H1 (cell line): ENCODE measurements at regions not wholly inside any gene's neighbourhood (a gene's known extent, or its start where the extent isn't known, plus 50 kb on each side); places are given as distances from the start of the nearest gene placed in this dataset.

ENCODE experiments used
- CTCF ChIA-PET: fragments of 300-600 bp; sonication (Branson Sonifier 250); formaldehyde crosslinking; loops from one replicate; lab custom pipeline; 2021; ENCODE audit not compliant: partially characterized antibody; lab: Charles Lee
- POLR2A ChIA-PET: fragments of 300-600 bp; sonication (Branson Sonifier 250); formaldehyde crosslinking; loops from one replicate; lab custom pipeline; 2021; ENCODE audit warnings: inconsistent platforms; ENCODE audit not compliant: partially characterized antibody; lab: Charles Lee
- DNase-seq, 2 experiments: peaks; one replicate each; pipeline versions ENCODE4 v3.0.0 to v3.0.0-alpha.2; 2010 to 2022; ENCODE audit warnings: low spot score in 2 of 2, low read depth in 1 of 2, mixed read lengths in 1 of 2
- FAIRE-seq: peaks from 2 replicates; lab custom pipeline; 2011; peaks lifted over from hg19 to GRCh38; lab: Jason Lieb, UNC
- H2AFZ ChIP-seq: 2 replicates; pipeline ENCODE4 v1.8.1; 2012; ENCODE audit warnings: low read length, inconsistent platforms
- H2AK5ac ChIP-seq: 2 replicates; pipeline ENCODE4 v1.6.1; 2013; ENCODE audit warnings: low read depth, low read length
- H2BK120ac ChIP-seq: replicated peaks from 2 replicates; pipeline ENCODE3; 2013; ENCODE audit warnings: low read depth, low read length, inconsistent platforms
- H2BK12ac ChIP-seq: 2 replicates; pipeline ENCODE4 v1.6.1; 2013; ENCODE audit warnings: low read depth, low read length
- H2BK15ac ChIP-seq: 2 replicates; pipeline ENCODE4 v1.6.1; 2013; ENCODE audit warnings: low read length
- H2BK20ac ChIP-seq: 2 replicates; pipeline ENCODE4 v1.6.1; 2013; ENCODE audit warnings: low read length
- H2BK5ac ChIP-seq: 2 replicates; pipeline ENCODE4 v1.6.1; 2013; ENCODE audit warnings: low read depth, low read length
- H3K14ac ChIP-seq: 2 replicates; pipeline ENCODE4 v1.6.1; 2013; ENCODE audit warnings: inconsistent platforms; ENCODE audit not compliant: insufficient read length
- H3K18ac ChIP-seq: 2 replicates; pipeline ENCODE4 v1.6.1; 2013; ENCODE audit warnings: low read length; ENCODE audit errors: extremely low read depth
- H3K23ac ChIP-seq: 2 replicates; pipeline ENCODE4 v1.6.1; 2013; ENCODE audit warnings: inconsistent platforms; ENCODE audit not compliant: insufficient read length
- H3K23me2 ChIP-seq: 2 replicates; pipeline ENCODE4 v1.6.1; 2013; ENCODE audit warnings: low read depth, low read length
- H3K27ac ChIP-seq: 2 replicates; pipeline ENCODE4 v1.6.1; 2011; ENCODE audit warnings: low read depth, low read length, inconsistent platforms
- H3K27me3 ChIP-seq, 4 experiments: replicated peaks in 1 of 4; 1 replicate in 1 of 4; 2 replicates in 3 of 4; pipeline versions ENCODE4 v1.6.1 to v1.8.1; 2011 to 2013; ENCODE audit warnings: low read length in 3 of 4, mild to moderate bottlenecking in 3 of 4, inconsistent platforms in 2 of 4, mixed read lengths in 2 of 4, moderate library complexity in 1 of 4; ENCODE audit not compliant: control insufficient read depth in 3 of 4, insufficient read depth in 3 of 4; ENCODE audit errors: extremely low read depth in 1 of 4
- H3K36me3 ChIP-seq, 4 experiments: 2 replicates each; pipeline versions ENCODE4 v1.6.1 to v1.8.1; 2011 to 2013; ENCODE audit warnings: mild to moderate bottlenecking in 4 of 4, low read length in 3 of 4, moderate library complexity in 2 of 4, control low read depth in 1 of 4, inconsistent platforms in 1 of 4; ENCODE audit not compliant: insufficient read depth in 4 of 4, control insufficient read depth in 2 of 4
- H3K4ac ChIP-seq: replicated peaks from 2 replicates; pipeline ENCODE3; 2013; ENCODE audit warnings: low read length, low read depth, mixed read lengths, inconsistent platforms; ENCODE audit not compliant: insufficient read length
- H3K4me1 ChIP-seq, 4 experiments: replicated peaks in 1 of 4; 1 replicate in 1 of 4; 2 replicates in 3 of 4; pipeline versions ENCODE4 v1.6.1 to v1.8.1; 2011 to 2013; ENCODE audit warnings: low read length in 3 of 4, inconsistent platforms in 2 of 4, mixed read lengths in 1 of 4; ENCODE audit not compliant: insufficient read depth in 4 of 4, control insufficient read depth in 3 of 4
- H3K4me2 ChIP-seq, 2 experiments: 2 replicates each; pipeline versions ENCODE4 v1.6.1 to v1.8.1; 2011 to 2013; ENCODE audit warnings: low read depth in 2 of 2, low read length in 2 of 2, control low read depth in 1 of 2, inconsistent platforms in 1 of 2, mild to moderate bottlenecking in 1 of 2; ENCODE audit not compliant: insufficient read depth in 1 of 2
- H3K4me3 ChIP-seq, 4 experiments: fragments of 200-600, 300-600 bp in 1 of 4; sonication (generic), shearing (Covaris generic), sonication (Bioruptor Twin) in 1 of 4; 2 replicates each; pipeline versions ENCODE4 v1.5.1 to v1.8.1; 2011 to 2016; ENCODE audit warnings: low read length in 4 of 4, low read depth in 3 of 4, control low read depth in 2 of 4, inconsistent platforms in 2 of 4, mild to moderate bottlenecking in 2 of 4, mixed read lengths in 1 of 4, moderate library complexity in 1 of 4; ENCODE audit not compliant: insufficient read depth in 2 of 4; ENCODE audit errors: extremely low read depth in 1 of 4
- H3K56ac ChIP-seq: replicated peaks from 2 replicates; pipeline ENCODE3; 2013; ENCODE audit warnings: low read depth, mild to moderate bottlenecking, mixed read lengths, low read length, inconsistent platforms; ENCODE audit not compliant: insufficient read length
- H3K79me1 ChIP-seq: 2 replicates; pipeline ENCODE4 v1.6.1; 2013; ENCODE audit warnings: low read depth, low read length, control low read depth
- H3K79me2 ChIP-seq, 2 experiments: 2 replicates each; pipeline versions ENCODE4 v1.6.1 to v1.8.1; 2012 to 2013; ENCODE audit warnings: low read length in 2 of 2, mild to moderate bottlenecking in 2 of 2, inconsistent platforms in 1 of 2; ENCODE audit not compliant: insufficient read depth in 2 of 2, control insufficient read depth in 1 of 2
- H3K9ac ChIP-seq, 4 experiments: replicated peaks in 1 of 4; 1 replicate in 1 of 4; 2 replicates in 3 of 4; pipeline versions ENCODE4 v1.6.1 to v1.8.1; 2011 to 2013; ENCODE audit warnings: low read depth in 3 of 4, low read length in 3 of 4, control low read depth in 2 of 4, mild to moderate bottlenecking in 2 of 4, moderate library complexity in 2 of 4, inconsistent platforms in 1 of 4; ENCODE audit errors: extremely low read depth in 1 of 4
- H3K9me3 ChIP-seq, 2 experiments: 2 replicates each; pipeline versions ENCODE4 v1.6.1 to v1.8.1; 2012 to 2013; ENCODE audit warnings: mild to moderate bottlenecking in 2 of 2, moderate library complexity in 2 of 2, control low read depth in 1 of 2, inconsistent platforms in 1 of 2, low read depth in 1 of 2, low read length in 1 of 2, mixed read lengths in 1 of 2; ENCODE audit not compliant: insufficient read depth in 2 of 2
- H4K20me1 ChIP-seq, 2 experiments: replicated peaks in 1 of 2; 2 replicates each; pipeline versions ENCODE3 to v1.8.1; 2011 to 2013; ENCODE audit warnings: inconsistent platforms in 2 of 2, low read length in 2 of 2, mild to moderate bottlenecking in 1 of 2; ENCODE audit not compliant: insufficient read depth in 2 of 2, control insufficient read depth in 1 of 2
- H4K5ac ChIP-seq: 2 replicates; pipeline ENCODE4 v1.6.1; 2013; ENCODE audit warnings: low read length, low read depth, mixed read lengths, inconsistent platforms; ENCODE audit not compliant: insufficient read length
- H4K8ac ChIP-seq: 2 replicates; pipeline ENCODE4 v1.8.0; 2013; ENCODE audit warnings: mild to moderate bottlenecking, moderate library complexity, low read length, inconsistent platforms; ENCODE audit not compliant: insufficient read depth; ENCODE audit errors: extremely low read depth
- H4K91ac ChIP-seq: replicated peaks from 2 replicates; pipeline ENCODE3; 2013; ENCODE audit warnings: low read length, mixed read lengths, inconsistent platforms; ENCODE audit not compliant: insufficient read length
- BRCA1 ChIP-seq: IDR thresholded peaks from 2 replicates; pipeline ENCODE4 v1.6.1; 2012; ENCODE audit warnings: low read depth, low read length, improper control_type of control experiment
- CBX8 ChIP-seq: fragments of 300-800, 300-1000 bp; sonication (generic); IDR thresholded peaks from 2 replicates; pipeline ENCODE4 v1.7.1; 2016; ENCODE audit warnings: low read depth, low read length, borderline replicate concordance
- EP300 ChIP-seq, 2 experiments: IDR thresholded peaks; 1 replicate in 1 of 2; 2 replicates in 1 of 2; pipeline ENCODE4 v1.6.1; 2011 to 2012; ENCODE audit warnings: low read depth in 2 of 2, low read length in 2 of 2, mild to moderate bottlenecking in 2 of 2, borderline replicate concordance in 1 of 2, inconsistent platforms in 1 of 2, moderate library complexity in 1 of 2
- EZH2 ChIP-seq: fragments of 200-600 bp; sonication (generic); IDR thresholded peaks from 2 replicates; pipeline ENCODE4 v1.7.1; 2012; ENCODE audit warnings: low read depth, mild to moderate bottlenecking, moderate library complexity, low read length, inconsistent platforms; ENCODE audit not compliant: severe bottlenecking
- KDM4A ChIP-seq: IDR thresholded peaks from one replicate; pipeline ENCODE4 v1.7.1; 2012; ENCODE audit warnings: low read depth, mild to moderate bottlenecking, moderate library complexity, low read length, inconsistent platforms; ENCODE audit not compliant: severe bottlenecking
- PHF8 ChIP-seq: fragments of 200-600 bp; sonication (generic); conservative IDR thresholded peaks from 2 replicates; pipeline ENCODE4 v1.7.1; 2012; ENCODE audit warnings: low read depth, mild to moderate bottlenecking, inconsistent platforms, low read length, moderate library complexity
- POLR2A ChIP-seq, 2 experiments: IDR thresholded peaks; 1 replicate in 1 of 2; 2 replicates in 1 of 2; pipeline ENCODE4 v1.6.1; 2011; ENCODE audit warnings: low read depth in 2 of 2, low read length in 2 of 2, mild to moderate bottlenecking in 2 of 2; ENCODE audit errors: control extremely low read depth in 1 of 2
- POLR2AphosphoS5 ChIP-seq: IDR thresholded peaks from 2 replicates; pipeline ENCODE4 v1.6.1; 2011; ENCODE audit warnings: low read depth, low read length
- RAD21 ChIP-seq, 2 experiments: IDR thresholded peaks in 1 of 2; conservative IDR thresholded peaks in 1 of 2; 2 replicates each; pipeline ENCODE4 v1.6.1; 2011; ENCODE audit warnings: low read depth in 2 of 2, low read length in 2 of 2, improper control_type of control experiment in 1 of 2, inconsistent platforms in 1 of 2, mild to moderate bottlenecking in 1 of 2, moderate library complexity in 1 of 2
- RFX5 ChIP-seq: IDR thresholded peaks from 2 replicates; pipeline ENCODE4 v1.6.1; 2011; ENCODE audit warnings: low read depth, low read length, improper control_type of control experiment, borderline replicate concordance
- SAP30 ChIP-seq: fragments of 300-600 bp; sonication (generic); IDR thresholded peaks from 2 replicates; pipeline ENCODE4 v1.7.1; 2012; ENCODE audit warnings: low read length, moderate library complexity, mild to moderate bottlenecking, inconsistent platforms; ENCODE audit not compliant: insufficient read depth, insufficient replicate concordance
- SP2 ChIP-seq: IDR thresholded peaks from 2 replicates; pipeline ENCODE4 v1.6.1; 2012; ENCODE audit warnings: mild to moderate bottlenecking, low read length, inconsistent platforms
- TCF12 ChIP-seq: IDR thresholded peaks from 2 replicates; pipeline ENCODE4 v1.6.1; 2011; ENCODE audit warnings: low read depth, mild to moderate bottlenecking, low read length
- WGBS, 2 experiments: shearing (Covaris generic) in 1 of 2; methylation state at CpG; one replicate each; pipeline versions ENCODE4 v1.1.6 to v1.1.7; 2013 to 2015; ENCODE audit warnings: low lambda C conversion rate in 2 of 2, mixed read lengths in 2 of 2, inconsistent platforms in 1 of 2, low coverage in 1 of 2, missing lambda C conversion rate in 1 of 2; ENCODE audit not compliant: insufficient replicate concordance in 2 of 2, insufficient coverage in 1 of 2, insufficient read length in 1 of 2; ENCODE audit errors: extremely low coverage in 1 of 2, missing lambda C conversion rate in 1 of 2; 5-methylcytosine and 5-hydroxymethylcytosine counted together

DNA sequence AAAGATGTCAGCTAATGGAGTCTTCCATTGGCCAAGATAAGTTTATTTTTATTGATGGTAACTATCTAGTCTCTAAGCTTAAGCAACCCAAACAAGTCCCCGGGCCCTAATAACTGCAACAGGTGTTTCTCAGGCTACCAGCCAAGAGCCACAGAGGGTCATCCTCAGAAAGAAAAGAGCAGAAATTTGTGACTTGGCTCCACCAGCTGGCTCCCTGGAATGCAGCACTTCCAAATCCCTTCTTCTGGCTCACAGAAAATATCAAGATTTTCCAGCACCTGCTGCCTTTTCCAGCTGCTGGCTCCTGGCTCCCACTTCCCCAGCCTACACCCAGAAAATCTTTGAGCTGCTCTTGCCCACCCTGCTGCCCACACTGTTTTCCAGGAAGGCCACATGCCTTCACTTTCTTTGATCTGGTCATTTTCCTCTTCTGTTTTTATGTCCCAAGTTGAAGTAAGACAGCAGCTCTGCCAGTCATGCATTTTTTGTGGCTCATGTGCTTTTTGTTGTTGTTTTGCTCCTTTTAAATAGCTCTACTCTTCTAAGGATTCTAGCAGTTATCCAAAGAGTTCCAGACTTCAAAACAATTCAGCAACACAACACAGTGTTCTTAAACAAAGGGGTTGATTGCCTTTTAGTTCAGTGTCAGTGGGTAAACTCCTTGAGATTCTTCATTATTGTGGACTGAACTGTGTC, 151.0 kb upstream of the SMLR1 start:
- no peak overlapping the region for H2AK5ac ChIP-seq
- H3K4me1 ChIP-seq = no peaks in the 10 kb centered on the region; a peak in 1 of 7 replicates
- H3K23ac ChIP-seq = no peak overlapping the region
- CTCF ChIA-PET = interaction anchor here (0.5 to 1.6 kb wide), 14 partner anchors 10 to 472 kb away, joined by 3 to 7 read pairs (median 3); no protein-coding TSS in a partner anchor
- H2BK20ac ChIP-seq = no peak overlapping the region
- H3K9ac ChIP-seq = no peak overlapping the region
- H3K18ac ChIP-seq = no peak overlapping the region
- H3K79me2 ChIP-seq = no peaks in the 10 kb centered on the region
- no peak overlapping the region for H3K27ac ChIP-seq
- H3K27me3 ChIP-seq = no peaks in the 10 kb centered on the region
- peak; percentile 36 for FAIRE-seq
- no peak overlapping the region for H3K4me2 ChIP-seq
- 0 out of 2 replicates have a peak overlapping the region, but pooled peaks have one; percentile 47 for H2AFZ ChIP-seq
- H2BK15ac ChIP-seq = no peak overlapping the region
- no peaks in the 10 kb centered on the region for H3K36me3 ChIP-seq
- H3K14ac ChIP-seq = no peak overlapping the region
- H2BK120ac ChIP-seq = no peak overlapping the region
- no peak overlapping the region for H3K4ac ChIP-seq
- no peaks in the 10 kb centered on the region for H3K9me3 ChIP-seq
- no peaks in the 10 kb centered on the region for H3K79me1 ChIP-seq
- no peak overlapping the region for H4K8ac ChIP-seq
- no peak for DNase-seq
- H3K23me2 ChIP-seq = no peaks in the 10 kb centered on the region
- no peaks in the 10 kb centered on the region for H4K20me1 ChIP-seq
- POLR2A ChIA-PET = no interaction called here
- H2BK5ac ChIP-seq = no peak overlapping the region
- H3K56ac ChIP-seq = no peak overlapping the region
- H3K4me3 ChIP-seq = no peak overlapping the region
- H4K5ac ChIP-seq = no peak overlapping the region
- no peak overlapping the region for H2BK12ac ChIP-seq
- no peak overlapping the region for H4K91ac ChIP-seq
- 85% methylated on average over 1 of the region's 1 CpG; no CpG with 5 or more reads in 1 of the 2 experiments for WGBS, 2 experiments
- no peak for TF ChIP-seq KDM4A
- no peak for TF ChIP-seq SAP30
- no peak for TF ChIP-seq POLR2AphosphoS5
- TF ChIP-seq EP300 (IDR thresholded peaks at IDR 0.05; ENCODE audit: borderline replicate concordance in 1 of 2, low read depth in 2 of 2, low read length in 2 of 2) = no peak
- TF ChIP-seq TCF12 = 0 out of 2 replicates have a peak, but pooled peaks have one; percentile 58
- no peak for TF ChIP-seq EZH2
- no peak for TF ChIP-seq CBX8
- no peak for TF ChIP-seq BRCA1
- no peak for TF ChIP-seq PHF8
- no peak for TF ChIP-seq POLR2A (IDR thresholded peaks at IDR 0.05; ENCODE audit: control extremely low read depth in 1 of 2, low read depth in 2 of 2, low read length in 2 of 2)
- peak; percentile 78 to 79 for TF ChIP-seq RAD21 (IDR thresholded peaks at IDR 0.05 in 1 of 2, conservative IDR thresholded peaks at IDR 0.05 in 1 of 2; ENCODE audit: low read depth in 2 of 2, low read length in 2 of 2)
- TF ChIP-seq RFX5 = no peak
- TF ChIP-seq SP2 = no peak
